ENCODE measurements at regions not wholly inside any gene's neighbourhood (a gene's known extent, or its start where the extent isn't known, plus 50 kb on each side); places are given as distances from the start of the nearest gene placed in this dataset.

DNA sequence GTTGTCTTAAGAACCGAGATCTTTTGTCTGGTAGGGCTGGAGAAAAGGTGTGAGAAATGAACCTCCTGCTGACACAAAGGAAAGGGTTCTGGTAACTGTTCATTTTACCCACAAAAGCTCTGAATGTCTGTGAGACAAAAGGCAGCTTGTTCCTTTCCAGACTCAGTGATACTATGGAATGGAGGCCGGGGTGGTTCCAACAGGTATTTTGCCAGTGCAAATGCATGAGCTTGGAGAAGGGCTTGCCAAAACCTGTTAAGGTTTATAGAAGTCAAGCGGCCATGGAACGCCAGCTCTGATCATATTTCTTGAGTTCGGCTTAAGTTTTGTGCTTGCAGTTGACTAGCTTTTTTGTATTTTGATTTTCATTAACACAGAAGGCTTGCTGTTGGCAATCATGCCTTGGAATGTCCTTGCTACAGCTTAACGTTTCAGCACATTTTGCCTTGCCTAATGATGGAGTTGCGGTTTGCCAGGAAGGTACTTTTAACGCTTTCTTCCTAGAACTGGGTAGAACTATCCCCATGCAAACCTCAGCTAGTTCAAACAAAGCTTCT, 328.6 kb downstream of the PIK3R1 start:
- intact Hi-C loops (cut with DNase I; ENCODE audit: low total_unique reads): no loop called here
- TF ChIP-seq CTCF (IDR thresholded peaks at IDR 0.05): no peak
- no peak for DNase-seq
- Histone ChIP-seq H3K36me3 (no peaks in the 10 kb centered on the region), H3K4me3 (no peak overlapping the region), H3K27me3 (no peaks in the 10 kb centered on the region), H3K9me3 (no peaks in the 10 kb centered on the region), H3K4me1 (peaks cover 0 to 16% (median 0%) of the 10 kb centered on the region in 4 donors), H3K27ac (no peak overlapping the region)

GRCh38 chr5:68544648-68545552, 329.3 kb downstream of the PIK3R1 start:
- H3K4me3 ChIP-seq: no peak overlapping the region
- H3K4me1 ChIP-seq: peaks cover 0 to 20% (median 0%) of the 10 kb centered on the region in 4 donors
- no peak overlapping the region for H3K27ac ChIP-seq
- DNase-seq: no peak
- no peak for TF ChIP-seq CTCF (IDR thresholded peaks at IDR 0.05)
- no peaks in the 10 kb centered on the region for H3K36me3 ChIP-seq
- no peaks in the 10 kb centered on the region for H3K27me3 ChIP-seq
- intact Hi-C loops (cut with DNase I; ENCODE audit: low total_unique reads): no loop called here
- no peaks in the 10 kb centered on the region for H3K9me3 ChIP-seq

GRCh38 chr5:68545636-68546295, 330.2 kb downstream of the PIK3R1 start:
- Histone ChIP-seq H3K9me3 (no peaks in the 10 kb centered on the region), H3K27ac (no peak overlapping the region), H3K4me1 (peaks cover 0 to 20% (median 0%) of the 10 kb centered on the region in 4 donors), H3K36me3 (no peaks in the 10 kb centered on the region), H3K27me3 (no peaks in the 10 kb centered on the region), H3K4me3 (no peak overlapping the region)
- no peak for DNase-seq
- no peak for TF ChIP-seq CTCF (IDR thresholded peaks at IDR 0.05)
- intact Hi-C loops (cut with DNase I; ENCODE audit: low total_unique reads): no loop called here

DNA sequence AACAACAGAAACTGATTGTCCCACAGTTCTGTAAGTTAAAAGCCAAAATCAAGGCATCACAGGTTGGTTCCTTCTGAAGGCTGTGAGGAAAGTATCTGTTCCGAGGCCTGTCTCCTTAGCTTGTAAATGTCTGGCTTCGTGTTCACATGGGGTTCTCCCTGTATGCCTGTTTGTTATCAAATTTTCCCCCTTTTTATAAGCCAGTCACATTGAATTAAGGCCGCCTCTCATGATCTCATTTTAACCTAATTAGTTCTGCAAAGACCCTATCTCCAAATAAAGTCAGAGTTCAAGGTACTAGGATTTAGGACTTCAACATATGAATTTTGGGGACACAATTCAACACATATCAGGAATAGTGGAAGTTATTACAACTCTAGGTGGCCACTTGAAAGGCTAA, 331.5 kb downstream of the PIK3R1 start:
- no peak for TF ChIP-seq CTCF (IDR thresholded peaks at IDR 0.05)
- H3K27ac ChIP-seq: no peak overlapping the region
- DNase-seq: no peak
- intact Hi-C loops (cut with DNase I; ENCODE audit: low total_unique reads): no loop called here
- H3K9me3 ChIP-seq: no peaks in the 10 kb centered on the region
- H3K27me3 ChIP-seq: no peaks in the 10 kb centered on the region
- no peak overlapping the region for H3K4me3 ChIP-seq
- H3K36me3 ChIP-seq: no peaks in the 10 kb centered on the region
- H3K4me1 ChIP-seq: peaks cover 0 to 14% (median 0%) of the 10 kb centered on the region in 4 donors

DNA sequence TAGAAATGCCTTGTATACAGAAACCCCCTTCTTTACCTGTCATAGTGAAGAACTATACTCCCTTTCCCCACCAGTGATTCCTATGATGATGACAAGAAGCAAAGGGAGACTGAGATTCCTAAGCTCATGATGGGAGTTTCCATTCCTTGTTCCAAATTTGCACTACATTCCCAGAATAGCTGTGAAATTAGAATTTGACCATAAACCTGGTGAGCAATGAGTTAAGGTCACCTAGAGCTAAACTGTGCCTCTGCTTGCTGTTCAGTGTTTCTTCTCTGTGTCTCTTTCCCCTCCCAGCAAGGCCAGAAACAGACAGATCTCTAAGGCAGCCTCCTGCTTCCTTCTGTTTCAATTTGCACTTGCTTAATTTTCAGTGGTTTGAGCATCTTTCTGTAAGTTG, 332.1 kb downstream of the PIK3R1 start:
- H3K4me1 ChIP-seq: peaks cover 0 to 14% (median 0%) of the 10 kb centered on the region in 4 donors
- intact Hi-C loops (cut with DNase I; ENCODE audit: low total_unique reads): no loop called here
- no peak overlapping the region for H3K4me3 ChIP-seq
- H3K9me3 ChIP-seq: no peaks in the 10 kb centered on the region
- H3K27me3 ChIP-seq: no peaks in the 10 kb centered on the region
- no peaks in the 10 kb centered on the region for H3K36me3 ChIP-seq
- no peak for DNase-seq
- no peak overlapping the region for H3K27ac ChIP-seq
- TF ChIP-seq CTCF (IDR thresholded peaks at IDR 0.05): no peak
